ENCODE measurements at regions not wholly inside any gene's neighbourhood (a gene's known extent, or its start where the extent isn't known, plus 50 kb on each side); places are given as distances from the start of the nearest gene placed in this dataset.
A peak's percentile ranks its signal among the peaks of the same experiment; 100 is the strongest.

DNA sequence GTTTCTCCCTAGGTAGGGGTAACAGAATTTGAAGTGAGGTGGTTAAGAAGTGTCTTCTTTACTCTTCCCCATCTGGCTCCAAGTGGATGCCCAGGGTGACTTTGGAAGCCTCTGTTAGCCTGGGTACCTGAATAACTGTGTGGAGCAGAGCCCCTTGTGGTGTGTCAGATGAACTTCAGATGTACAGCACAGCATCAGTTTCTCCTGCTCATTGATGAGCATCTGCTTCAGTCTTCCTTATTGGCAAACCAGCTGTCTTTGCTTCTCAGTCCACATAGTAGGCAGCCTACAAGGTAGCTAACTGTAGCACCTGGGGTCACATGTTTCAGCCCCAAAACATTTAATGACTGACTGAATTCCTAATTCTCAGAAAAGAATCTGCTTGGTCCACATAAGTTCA lies 56.2 kb upstream of the ATP8B1 start:
- H3K9me3 ChIP-seq = no peaks in the 10 kb centered on the region
- no peak for TF ChIP-seq E2F6 (IDR thresholded peaks at IDR 0.05; ENCODE audit: borderline replicate concordance, low read depth)
- TF ChIP-seq CBX8 (IDR thresholded peaks at IDR 0.05) = no peak
- TF ChIP-seq EHF (CRISPR knock-in tag; IDR thresholded peaks at IDR 0.05) = no peak
- no peak for TF ChIP-seq TP53 (CRISPR knock-in tag; IDR thresholded peaks at IDR 0.05)
- no peak for TF ChIP-seq ZC3H11A (IDR thresholded peaks at IDR 0.05)
- TF ChIP-seq CEBPB (IDR thresholded peaks at IDR 0.05) = no peak
- TF ChIP-seq, protein P1, sequence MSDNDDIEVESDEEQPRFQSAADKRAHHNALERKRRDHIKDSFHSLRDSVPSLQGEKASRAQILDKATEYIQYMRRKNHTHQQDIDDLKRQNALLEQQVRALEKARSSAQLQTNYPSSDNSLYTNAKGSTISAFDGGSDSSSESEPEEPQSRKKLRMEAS (IDR thresholded peaks at IDR 0.05) = no peak
- TF ChIP-seq HES2 (IDR thresholded peaks at IDR 0.05) = no peak
- no peak for TF ChIP-seq MAFK (IDR thresholded peaks at IDR 0.05; ENCODE audit: partially characterized antibody)
- peak; percentile 26; the same call in 1 of the 3 replicates for TF ChIP-seq SMC3 (IDR thresholded peaks at IDR 0.05)
- peak; percentile 19; the same call in 1 of the 3 replicates for TF ChIP-seq CTCF (IDR thresholded peaks at IDR 0.05)
- no peak for TF ChIP-seq ELK1 (IDR thresholded peaks at IDR 0.05; ENCODE audit: low read depth, low read length)
- TF ChIP-seq RAD21 (conservative IDR thresholded peaks at IDR 0.05 in 1 of 2, IDR thresholded peaks at IDR 0.05 in 1 of 2) = peak; percentile 27 to 49; a peak in 3 of 5 replicates
- TF ChIP-seq HOXB5 (CRISPR knock-in tag; IDR thresholded peaks at IDR 0.05) = no peak
- TF ChIP-seq HEYL (CRISPR knock-in tag; IDR thresholded peaks at IDR 0.05) = no peak
- no peak for TF ChIP-seq FOSL2 (IDR thresholded peaks at IDR 0.05)
- no peak for TF ChIP-seq FOSL2 (CRISPR knock-in tag; IDR thresholded peaks at IDR 0.05)
- TF ChIP-seq ZFP36 (IDR thresholded peaks at IDR 0.05; ENCODE audit: borderline replicate concordance, partially characterized antibody) = no peak
- TF ChIP-seq ESRRA (IDR thresholded peaks at IDR 0.05; ENCODE audit: borderline replicate concordance, low read length) = no peak
- TF ChIP-seq MYC (IDR thresholded peaks at IDR 0.05; ENCODE audit: borderline replicate concordance, low read length) = no peak
- no peak overlapping the region for H3K27ac ChIP-seq
- no peak overlapping the region for H3K4me2 ChIP-seq
- ChIA-PET POLR2A (no interaction called here), CTCF (interaction anchor here (1.1 to 1.4 kb wide), 4 partner anchors 9 to 123 kb away, joined by 3 to 7 read pairs (median 4); no protein-coding TSS in a partner anchor)
- DNase-seq (ENCODE audit: low read depth in 1 of 2, low spot score in 1 of 2) (peak; percentile 27 to 39), FAIRE-seq (no peak), ATAC-seq (peak; percentile 50 to 87; a peak in 4 of 6 replicates)
- no peak overlapping the region for H3K4me3 ChIP-seq
- H3K4me1 ChIP-seq = no peaks in the 10 kb centered on the region

- ChIA-PET POLR2A (no interaction called here), CTCF (interaction anchor here (1.3 to 1.5 kb wide), 2 partner anchors 11 to 25 kb away, joined by 3 to 4 read pairs; no protein-coding TSS in a partner anchor)
- ATAC-seq (no peak), DNase-seq (ENCODE audit: low read depth in 1 of 2, low spot score in 1 of 2) (no peak), FAIRE-seq (no peak)
- no peak overlapping the region for H3K4me2 ChIP-seq
- no peak for TF ChIP-seq CBX2 (IDR thresholded peaks at IDR 0.05; ENCODE audit: borderline replicate concordance, low read depth)
- TF ChIP-seq CHD2 (IDR thresholded peaks at IDR 0.05; ENCODE audit: low read length, partially characterized antibody) = no peak
- TF ChIP-seq MAFK (IDR thresholded peaks at IDR 0.05; ENCODE audit: partially characterized antibody) = no peak
- no peak for TF ChIP-seq TFCP2L1 (CRISPR knock-in tag; IDR thresholded peaks at IDR 0.05)
- TF ChIP-seq CBX8 (IDR thresholded peaks at IDR 0.05) = no peak
- TF ChIP-seq ZSCAN20 (CRISPR knock-in tag; IDR thresholded peaks at IDR 0.05) = no peak
- no peak for TF ChIP-seq CHD4 (IDR thresholded peaks at IDR 0.05; ENCODE audit: borderline replicate concordance)
- no peak for TF ChIP-seq RFX5 (IDR thresholded peaks at IDR 0.05)
- H3K4me3 ChIP-seq = no peak overlapping the region
- H3K9me3 ChIP-seq = no peaks in the 10 kb centered on the region
- no peaks in the 10 kb centered on the region for H3K4me1 ChIP-seq
- no peak overlapping the region for H3K27ac ChIP-seq
- 76% methylated on average over 9 of the region's 9 CpGs for WGBS (ENCODE audit: missing lambda C conversion rate)
These were observed 53.6 kb upstream of the ATP8B1 start for GRCh38 chr18:57856557-57857280.

Measured in A549 (cell line).